Ramos (cell line): ENCODE measurements at regions not wholly inside any gene's neighbourhood (a gene's known extent, or its start where the extent isn't known, plus 50 kb on each side); places are given as distances from the start of the nearest gene placed in this dataset.

Experiments used
- in situ Hi-C: fragments of 300-500 bp; cut with MboI; formaldehyde crosslinking; loops from one replicate; pipeline ENCODE4 v1.14.3; 2022; ENCODE audit warnings: low sequenced_read_pairs; ENCODE audit not compliant: unreplicated experiment

DNA sequence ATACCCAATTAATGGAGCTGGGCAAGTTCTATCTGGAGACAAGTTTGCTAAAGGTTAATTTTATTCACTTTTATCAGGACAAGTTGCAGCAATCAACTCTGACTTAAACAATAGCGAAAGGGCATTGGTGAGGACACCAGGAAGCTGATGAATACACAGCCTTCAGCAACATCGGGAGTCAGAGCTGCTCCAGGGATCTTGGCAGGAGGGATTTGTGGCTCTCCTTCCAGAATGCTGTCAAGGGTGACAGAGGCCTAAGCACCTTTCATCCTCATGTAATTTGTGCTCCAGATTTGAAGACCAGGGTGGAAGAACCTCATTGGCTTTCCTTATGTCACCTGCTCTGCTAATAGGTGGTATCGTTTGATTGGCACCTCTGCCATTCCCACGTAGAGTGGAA, 485.6 kb downstream of the NPIPA7 start:
- in situ Hi-C loops = loop anchor here (25.0 kb wide), 1 partner anchor 723 kb away; no protein-coding TSS in a partner anchor

DNA sequence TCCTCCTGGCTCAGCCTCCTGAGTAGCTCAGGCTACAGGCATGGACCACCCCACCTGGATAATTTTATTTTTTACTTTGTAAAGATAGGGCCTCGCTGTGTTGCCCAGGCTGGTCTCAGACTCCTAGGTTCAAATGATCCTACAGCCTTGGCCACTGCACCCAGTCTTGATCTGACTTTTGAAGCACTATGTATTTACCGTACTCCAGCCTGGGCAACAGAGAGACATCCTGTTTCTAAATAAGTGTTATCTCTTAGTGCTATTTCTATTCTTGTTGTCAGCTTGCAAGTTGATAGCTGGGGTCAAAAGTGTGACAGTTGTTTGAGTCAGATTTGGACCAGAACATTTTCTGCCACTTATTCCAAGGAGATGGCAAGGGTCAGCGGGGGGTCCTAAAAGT, 486.4 kb downstream of the NPIPA7 start:
- in situ Hi-C loops = loop anchor here (25.0 kb wide), 1 partner anchor 722 kb away; no protein-coding TSS in a partner anchor

DNA sequence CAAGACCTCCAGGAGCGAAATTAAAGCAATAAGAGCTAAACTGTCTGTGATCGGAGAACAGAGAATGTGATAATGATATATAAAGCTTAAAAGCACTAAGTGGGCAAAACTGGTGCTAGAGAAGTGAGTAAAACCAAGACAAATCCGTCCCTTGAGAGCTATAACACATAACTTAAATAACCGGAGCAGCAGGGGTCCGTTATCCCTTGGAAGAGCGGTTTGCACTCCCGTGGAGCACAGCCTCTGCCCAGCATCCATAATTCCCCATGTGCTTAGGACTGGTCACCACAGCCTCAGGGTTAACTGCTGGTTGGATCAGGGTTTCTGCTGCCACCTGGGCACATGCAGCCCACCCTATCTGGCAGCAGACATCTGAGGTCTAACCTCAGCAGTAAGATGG, 489.0 kb downstream of the NPIPA7 start:
- in situ Hi-C loops = loop anchor here (25.0 kb wide), 1 partner anchor 719 kb away; no protein-coding TSS in a partner anchor

DNA sequence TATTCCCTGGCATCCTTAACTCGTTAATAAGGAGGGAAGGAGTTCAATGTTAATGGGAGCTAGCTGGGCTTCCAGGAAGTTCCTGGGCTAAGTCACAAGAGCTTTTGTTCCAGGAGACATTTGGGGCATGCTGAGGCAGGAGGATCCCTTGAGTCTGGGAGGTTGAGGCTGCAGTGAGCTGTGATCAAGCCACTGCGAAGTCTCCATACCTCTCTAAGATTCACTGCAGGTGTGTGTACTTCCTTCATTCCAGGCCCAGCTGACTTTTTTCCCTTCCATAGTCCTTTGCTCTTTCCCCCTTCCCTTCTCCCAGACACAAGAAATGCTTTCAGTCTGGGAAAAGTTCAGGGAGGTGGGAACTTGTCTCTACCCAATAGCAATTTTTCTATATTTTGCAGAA, 489.8 kb downstream of the NPIPA7 start:
- in situ Hi-C loops = loop anchor here (25.0 kb wide), 1 partner anchor 719 kb away; no protein-coding TSS in a partner anchor

GRCh38 chr16:16869746-16870145, 490.8 kb downstream of the NPIPA7 start:
- in situ Hi-C loops = loop anchor here (25.0 kb wide), 1 partner anchor 718 kb away; no protein-coding TSS in a partner anchor

DNA sequence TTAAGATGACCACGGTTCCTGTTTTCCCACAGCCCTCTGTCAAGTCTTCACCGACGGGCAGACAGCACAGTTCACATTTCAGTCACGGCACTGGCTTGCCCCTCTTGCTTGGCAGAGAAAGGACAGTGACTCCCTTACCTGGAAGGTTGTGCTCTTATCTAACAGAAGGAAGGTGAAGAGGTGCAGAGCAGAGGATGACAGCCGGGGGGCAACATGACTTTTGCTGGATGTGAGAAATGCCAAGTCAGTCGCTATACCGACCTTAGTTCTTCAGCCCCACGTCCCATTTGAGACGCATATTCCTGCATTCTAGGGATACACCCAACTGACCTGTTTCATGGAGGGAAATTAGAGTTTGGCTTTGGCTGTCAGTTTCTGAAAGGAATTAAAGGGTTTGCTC, 492.3 kb downstream of the NPIPA7 start:
- in situ Hi-C loops = loop anchor here (25.0 kb wide), 1 partner anchor 716 kb away; no protein-coding TSS in a partner anchor

GRCh38 chr16:16877061-16877460, 498.1 kb downstream of the NPIPA7 start:
- in situ Hi-C loops = no loop called here

DNA sequence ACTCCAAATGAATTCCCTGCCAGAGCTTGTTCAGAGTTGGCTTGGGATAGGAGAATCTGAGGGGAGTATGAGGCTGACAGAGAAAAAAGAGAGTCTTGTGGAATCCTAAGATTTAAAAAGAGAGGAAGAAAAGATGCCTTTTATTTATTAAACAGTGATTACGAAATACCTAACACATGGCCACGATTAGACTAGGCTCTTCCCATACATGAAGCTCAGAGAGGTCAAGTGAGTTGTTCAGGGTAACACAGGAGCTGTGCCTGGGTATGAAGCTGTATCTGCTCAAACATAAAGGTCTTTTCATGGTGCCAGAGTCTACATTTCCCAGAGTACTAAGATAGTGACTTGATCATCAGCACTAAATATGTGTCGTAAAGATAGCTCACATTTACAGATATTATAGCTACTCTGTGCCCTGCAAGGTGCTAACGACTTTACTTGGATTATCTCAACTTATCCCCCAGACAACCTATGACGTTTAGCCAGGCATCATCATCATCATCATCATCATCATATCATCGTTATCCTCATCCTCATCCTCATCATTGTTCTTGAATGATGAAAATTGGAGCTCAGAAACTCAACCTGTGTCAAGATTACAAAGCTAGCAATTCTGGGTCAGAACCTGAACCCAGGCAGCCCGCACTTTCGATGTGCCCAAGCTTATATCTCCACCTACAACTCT, 500.8 kb downstream of the NPIPA7 start:
- in situ Hi-C loops = no loop called here

GRCh38 chr16:16881814-16882213, 502.9 kb downstream of the NPIPA7 start:
- in situ Hi-C loops = no loop called here

DNA sequence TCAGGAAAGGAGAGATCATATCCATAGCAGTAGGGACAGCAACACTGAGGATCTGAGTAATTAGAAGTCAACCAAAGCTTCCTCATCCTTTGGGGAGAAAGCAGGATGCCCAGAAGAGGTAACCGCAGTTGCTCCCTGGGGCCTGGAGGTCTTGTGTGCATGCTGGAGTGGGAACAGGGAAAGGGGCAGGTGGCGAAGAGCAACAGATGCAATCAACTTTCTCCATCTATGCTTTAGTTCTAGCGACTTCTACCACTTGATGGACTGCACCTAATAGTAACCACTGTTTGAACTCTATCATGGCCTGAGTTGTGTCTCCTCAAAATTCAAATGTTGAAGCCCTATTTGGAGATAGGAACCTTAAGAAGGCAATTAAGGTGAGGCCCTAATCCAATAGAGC, 503.8 kb downstream of the NPIPA7 start:
- in situ Hi-C loops = no loop called here

DNA sequence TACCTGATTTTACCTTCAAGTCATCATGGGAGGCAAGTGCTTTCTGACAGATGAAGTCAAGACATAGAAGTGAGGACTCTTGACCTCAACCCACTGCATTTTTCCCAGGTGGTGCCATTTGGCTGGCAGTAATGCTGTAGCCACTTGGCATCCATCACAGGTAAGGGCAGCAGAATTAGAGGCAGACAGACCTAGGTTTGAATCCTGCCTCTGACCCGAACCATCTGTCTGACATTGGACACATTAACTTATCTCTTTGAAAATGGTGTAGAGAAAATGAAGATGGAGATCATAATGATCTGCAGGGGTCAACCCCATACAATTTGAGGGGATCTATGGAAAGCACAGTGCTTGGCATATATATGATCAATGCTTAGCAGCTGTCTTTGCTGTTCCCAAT, 505.5 kb downstream of the NPIPA7 start:
- in situ Hi-C loops = no loop called here

GRCh38 chr16:16887193-16887592, 508.3 kb downstream of the NPIPA7 start:
- in situ Hi-C loops = no loop called here

DNA sequence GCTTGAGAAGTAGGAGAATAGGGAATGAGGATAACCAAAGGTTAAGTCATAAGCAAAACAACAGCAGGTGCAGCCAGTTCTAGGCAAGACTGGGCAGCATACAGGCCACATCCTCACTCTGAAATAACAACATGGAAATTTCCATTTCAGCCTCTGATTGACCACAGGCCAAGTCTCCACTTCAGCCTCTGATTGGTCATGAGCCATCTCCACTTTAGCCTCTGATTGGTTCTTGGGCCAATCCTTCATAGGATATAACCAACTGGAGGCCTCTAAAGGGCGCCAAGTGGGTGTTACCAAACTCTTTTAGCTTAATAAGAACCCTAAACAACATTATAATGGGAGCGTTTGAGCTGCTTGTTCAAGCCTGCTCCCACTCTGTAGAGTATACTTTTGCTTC, 512.0 kb downstream of the NPIPA7 start:
- in situ Hi-C loops = no loop called here

GRCh38 chr16:16904601-16905000, 525.7 kb downstream of the NPIPA7 start:
- in situ Hi-C loops = no loop called here

- in situ Hi-C loops = no loop called here
These were observed 526.9 kb downstream of the NPIPA7 start for GRCh38 chr16:16905850-16906249.

- in situ Hi-C loops = no loop called here
These were observed 528.1 kb downstream of the NPIPA7 start for GRCh38 chr16:16907089-16907488.

- in situ Hi-C loops = no loop called here
These were observed 529.1 kb downstream of the NPIPA7 start for GRCh38 chr16:16908077-16908476.

DNA sequence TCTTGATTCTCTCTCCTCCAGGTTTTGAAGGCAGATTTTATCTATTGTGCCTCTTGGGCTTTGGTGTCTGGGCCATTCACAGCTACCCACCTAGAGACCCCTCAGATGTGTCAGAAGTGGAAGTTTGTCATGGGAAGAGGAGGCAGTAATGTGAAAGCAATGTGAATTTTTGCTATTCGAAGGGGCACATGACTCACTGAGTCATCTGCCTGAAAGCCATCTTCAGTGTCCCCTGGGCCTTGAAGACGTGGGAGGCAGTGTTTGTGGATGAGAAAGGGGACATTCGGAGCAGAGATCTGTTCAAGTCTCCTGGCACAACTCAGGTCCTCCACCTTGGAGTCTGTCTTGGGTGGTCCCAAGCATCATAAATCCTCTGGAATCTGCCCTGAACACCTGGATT, 530.2 kb downstream of the NPIPA7 start:
- in situ Hi-C loops = no loop called here

- in situ Hi-C loops = no loop called here
These were observed 531.7 kb downstream of the NPIPA7 start for GRCh38 chr16:16910666-16911065.

GRCh38 chr16:16915771-16916170, 536.8 kb downstream of the NPIPA7 start:
- in situ Hi-C loops = no loop called here

DNA sequence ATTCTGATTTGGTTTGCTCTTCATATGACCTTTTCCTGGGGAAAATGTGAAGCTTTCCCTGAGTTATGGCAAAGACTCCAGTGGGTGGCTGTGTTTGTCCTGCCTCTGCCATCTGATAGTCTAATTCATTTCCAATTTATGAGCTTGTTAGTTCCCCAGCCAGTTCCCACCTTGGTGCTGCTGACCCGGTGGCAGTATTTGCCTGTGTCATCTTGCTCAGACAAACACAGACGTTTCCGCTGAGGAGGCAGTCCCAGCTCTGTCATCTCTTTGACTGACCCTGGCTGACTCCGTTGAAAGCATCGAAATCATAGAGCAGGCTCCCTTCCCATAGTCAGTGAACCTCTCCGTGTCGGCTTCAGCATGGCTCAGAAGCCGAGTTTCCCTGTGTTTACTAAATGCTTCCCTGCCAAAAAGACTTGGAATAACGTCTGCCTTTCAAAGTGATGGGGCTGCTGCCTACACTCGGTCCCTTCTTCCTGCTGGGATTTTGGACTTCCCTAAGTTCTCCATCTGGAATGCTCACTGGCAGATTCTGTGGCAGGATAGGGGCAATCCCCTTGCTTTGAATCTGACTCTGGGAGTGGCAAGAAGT, 538.3 kb downstream of the NPIPA7 start:
- in situ Hi-C loops = no loop called here

GRCh38 chr16:16923479-16923878, 544.5 kb downstream of the NPIPA7 start:
- in situ Hi-C loops = no loop called here
